ENCODE measurements at regions not wholly inside any gene's neighbourhood (a gene's known extent, or its start where the extent isn't known, plus 50 kb on each side); places are given as distances from the start of the nearest gene placed in this dataset.
A peak's percentile ranks its signal among the peaks of the same experiment; 100 is the strongest.

- no peak for DNase-seq (ENCODE audit: extremely low read depth in 1 of 11, low read depth in 9 of 11, low spot score in 4 of 11)
These were observed 614.4 kb downstream of the CDH11 start for GRCh38 chr16:64507240-64508024.

DNA sequence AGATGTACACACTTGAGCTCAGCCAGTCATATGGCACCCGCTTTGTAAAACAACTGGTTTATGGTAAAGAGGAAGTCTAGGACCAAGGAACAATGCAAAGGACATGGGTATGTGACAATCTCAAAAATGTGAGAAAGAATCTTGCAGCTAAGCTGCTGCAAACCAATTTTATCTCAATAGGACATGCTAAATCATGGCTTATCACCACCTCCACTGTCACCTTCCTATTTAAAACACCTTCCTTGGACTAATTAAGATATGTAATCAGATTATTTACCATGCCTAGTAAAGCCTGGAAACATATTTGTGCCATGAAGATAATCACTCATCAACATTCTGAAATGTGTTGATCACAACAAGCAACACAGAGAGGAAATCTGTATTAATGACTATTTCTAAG is 622.7 kb downstream of the CDH11 start:
- no peak for DNase-seq (ENCODE audit: extremely low read depth in 1 of 11, low read depth in 9 of 11, low spot score in 4 of 11)

- no peak for DNase-seq (ENCODE audit: extremely low read depth in 1 of 11, low read depth in 9 of 11, low spot score in 4 of 11)
These were observed 623.5 kb downstream of the CDH11 start for GRCh38 chr16:64498363-64498762.

DNA sequence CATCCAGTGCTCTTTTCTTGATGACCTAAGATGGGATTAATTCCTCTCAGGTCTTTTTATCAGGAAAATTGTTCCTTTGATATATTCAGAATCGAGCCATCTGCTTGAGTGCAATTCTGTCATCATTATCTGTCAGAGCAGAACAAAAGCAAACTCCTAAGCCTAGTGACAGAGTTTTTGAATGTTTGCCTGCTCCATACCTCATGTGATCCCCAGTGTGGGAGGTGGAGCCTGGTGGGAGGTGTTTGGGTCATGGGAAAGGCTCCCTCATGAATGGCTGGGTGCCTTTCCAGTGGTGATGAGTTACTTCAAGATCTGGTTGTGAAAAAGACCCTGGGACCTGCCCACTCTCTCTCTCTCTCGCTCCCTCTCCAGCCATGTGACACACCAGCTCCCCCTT is 628.2 kb downstream of the CDH11 start:
- no peak for DNase-seq (ENCODE audit: extremely low read depth in 1 of 11, low read depth in 9 of 11, low spot score in 4 of 11)

DNA sequence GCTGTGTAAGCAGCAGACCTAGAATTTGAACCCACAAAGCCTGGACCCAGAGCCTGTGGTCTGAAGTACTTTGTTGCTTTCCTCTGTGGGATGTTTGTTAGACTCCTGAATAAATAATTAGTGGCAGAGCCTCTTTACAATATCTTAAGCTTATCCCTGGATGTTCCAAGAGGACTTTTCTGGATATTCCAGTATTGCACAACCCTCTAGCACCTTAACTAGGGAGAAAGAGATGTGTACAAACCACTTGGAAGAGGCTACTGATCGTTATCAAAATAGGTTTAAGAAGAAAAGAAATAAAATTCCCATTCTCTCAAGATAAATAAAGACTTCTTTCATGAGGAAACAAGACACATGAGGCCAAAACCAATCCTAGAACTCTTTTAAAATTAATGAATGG is 632.4 kb downstream of the CDH11 start:
- DNase-seq (ENCODE audit: extremely low read depth in 1 of 11, low read depth in 9 of 11, low spot score in 4 of 11): no peak

DNA sequence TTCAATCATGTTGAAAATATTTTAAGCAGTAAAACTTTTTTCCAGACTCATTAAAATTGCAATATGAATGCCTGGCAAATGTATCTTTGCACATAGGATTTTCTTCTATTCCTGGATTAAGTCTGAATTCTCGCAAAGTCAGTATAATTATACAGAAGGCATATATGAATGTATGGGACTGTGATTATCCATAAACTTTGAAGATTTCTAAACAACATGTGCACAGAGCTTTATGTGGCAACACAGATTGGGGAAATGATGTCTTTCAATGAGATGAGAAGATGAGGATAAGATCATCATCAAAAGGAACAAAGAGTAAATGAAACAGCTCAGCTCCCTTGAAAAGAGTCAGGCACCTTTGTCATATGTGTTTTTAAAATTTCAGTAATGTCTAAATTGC is 635.3 kb downstream of the CDH11 start:
- no peak for DNase-seq (ENCODE audit: extremely low read depth in 1 of 11, low read depth in 9 of 11, low spot score in 4 of 11)

DNA sequence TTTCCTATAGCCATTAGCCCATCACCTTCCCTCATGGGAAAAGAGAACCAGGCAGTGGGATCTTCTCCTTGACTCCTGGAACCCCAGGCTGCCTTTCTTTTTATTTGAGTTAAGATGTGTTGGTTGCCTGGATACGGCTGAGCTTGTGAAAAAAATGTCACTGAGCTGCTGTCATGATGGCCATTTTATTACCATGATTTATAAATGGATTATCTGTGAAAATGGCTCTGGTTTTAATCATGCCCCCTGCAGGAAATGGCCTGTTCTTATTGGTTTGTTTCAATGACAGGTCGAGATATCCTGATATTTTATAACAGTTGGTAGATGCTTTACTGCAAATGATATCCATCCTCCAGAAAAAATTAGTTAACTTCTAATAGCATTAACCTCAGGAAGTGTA is 640.4 kb downstream of the CDH11 start:
- DNase-seq (ENCODE audit: extremely low read depth in 1 of 11, low read depth in 9 of 11, low spot score in 4 of 11): no peak

GRCh38 chr16:64478252-64478906 is 643.5 kb downstream of the CDH11 start:
- DNase-seq (ENCODE audit: extremely low read depth in 1 of 11, low read depth in 9 of 11, low spot score in 4 of 11): peak in 1 of 11 donors; percentile 9

- DNase-seq (ENCODE audit: extremely low read depth in 1 of 11, low read depth in 9 of 11, low spot score in 4 of 11): no peak
These were observed 646.1 kb downstream of the CDH11 start for GRCh38 chr16:64475627-64476351.

DNA sequence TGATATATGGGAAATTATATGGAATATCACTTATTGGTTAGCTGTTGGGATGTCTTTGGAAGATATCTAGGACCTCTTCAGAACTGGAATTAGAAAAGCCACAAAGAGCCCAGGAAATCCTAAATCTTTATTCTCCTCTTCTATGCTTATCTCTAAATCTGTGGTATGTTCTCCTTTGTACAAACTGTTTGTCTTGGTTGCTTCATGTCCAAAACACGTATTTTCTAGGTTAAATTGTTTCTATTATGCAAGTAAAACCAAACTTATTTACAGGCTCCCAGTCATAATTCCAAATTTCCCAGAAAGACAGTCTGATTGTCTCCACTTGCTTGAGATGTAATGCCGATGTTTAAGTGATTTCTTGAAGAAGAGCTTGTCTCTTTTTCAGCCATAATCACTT is 650.9 kb downstream of the CDH11 start:
- no peak for DNase-seq (ENCODE audit: extremely low read depth in 1 of 11, low read depth in 9 of 11, low spot score in 4 of 11)

DNA sequence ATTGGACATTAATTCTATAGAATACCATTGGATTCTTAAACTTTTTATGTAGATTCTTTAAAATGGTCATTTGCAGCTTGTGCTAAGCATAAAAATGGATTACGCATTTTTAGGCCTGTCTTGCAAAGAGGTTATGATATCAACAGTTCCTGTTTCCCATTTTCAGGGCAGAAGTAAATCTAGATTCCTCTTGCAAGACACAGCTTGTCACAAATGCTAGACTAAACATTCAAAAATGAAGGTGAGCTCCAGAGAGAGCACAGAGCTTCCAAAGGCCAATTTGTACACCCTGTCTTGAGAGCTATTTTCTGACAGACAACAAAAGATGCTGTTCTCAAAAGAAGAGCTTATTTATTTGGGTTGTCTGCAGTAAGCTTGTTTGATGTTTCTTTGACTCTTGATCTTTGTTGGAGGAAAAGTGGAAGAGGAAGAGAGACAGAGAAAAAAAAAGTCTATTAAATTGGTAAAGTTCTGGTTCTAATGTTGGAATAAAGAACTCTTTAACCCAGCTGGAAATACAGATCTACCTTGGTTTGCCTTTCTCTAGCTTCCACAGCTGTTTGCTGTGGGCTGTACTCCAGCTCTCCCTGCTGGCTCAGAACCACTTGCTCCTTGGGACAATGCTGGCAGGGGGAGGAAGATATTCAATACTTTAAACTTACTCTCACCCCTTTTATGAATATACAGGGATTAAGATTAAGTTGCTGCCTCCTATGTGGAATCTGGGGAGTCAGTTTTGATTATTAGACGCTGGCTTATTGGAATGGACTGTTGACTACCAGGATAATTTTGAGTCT is 651.8 kb downstream of the CDH11 start:
- DNase-seq (ENCODE audit: extremely low read depth in 1 of 11, low read depth in 9 of 11, low spot score in 4 of 11): no peak

DNA sequence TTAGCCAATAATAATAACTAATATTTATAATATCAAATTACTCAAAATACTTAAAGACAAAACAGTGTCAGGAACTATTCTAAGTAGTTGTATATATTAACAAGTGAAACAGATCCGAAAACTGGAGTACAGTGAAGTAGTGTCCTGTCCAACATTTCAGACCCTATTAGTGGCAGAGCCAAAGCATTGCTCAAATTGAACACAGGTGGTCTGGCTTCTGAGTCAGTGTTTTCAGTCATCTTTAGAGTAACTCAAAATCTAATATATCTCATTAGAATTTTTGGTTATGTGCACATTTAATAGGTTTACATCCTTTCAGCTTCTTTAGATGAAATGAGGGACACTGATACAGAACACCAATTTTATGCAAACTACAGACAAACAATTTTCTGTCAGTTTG is 652.5 kb downstream of the CDH11 start:
- DNase-seq (ENCODE audit: extremely low read depth in 1 of 11, low read depth in 9 of 11, low spot score in 4 of 11): no peak

- no peak for DNase-seq (ENCODE audit: extremely low read depth in 1 of 11, low read depth in 9 of 11, low spot score in 4 of 11)
These were observed 653.3 kb downstream of the CDH11 start for GRCh38 chr16:64468515-64469090.

DNA sequence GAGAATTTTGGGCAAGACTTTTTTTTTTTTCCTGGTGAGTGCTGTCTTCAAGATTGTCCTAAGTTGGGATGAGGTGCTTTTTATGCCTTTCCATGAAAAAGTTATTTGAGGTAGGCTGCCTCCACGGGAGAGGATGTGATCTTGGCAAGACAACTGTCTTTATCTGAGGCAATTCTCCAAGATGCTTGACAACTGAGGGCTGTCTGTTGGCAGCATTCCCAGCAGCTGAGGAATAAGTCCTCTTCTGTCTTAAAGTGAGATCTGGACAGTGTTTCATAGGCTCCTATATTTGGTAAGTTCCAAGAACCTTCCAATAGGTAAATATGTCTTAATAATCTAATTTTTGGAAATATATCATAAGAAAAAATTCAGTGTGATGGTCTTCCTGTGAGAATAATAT is 662.0 kb downstream of the CDH11 start:
- DNase-seq (ENCODE audit: extremely low read depth in 1 of 11, low read depth in 9 of 11, low spot score in 4 of 11): no peak

DNA sequence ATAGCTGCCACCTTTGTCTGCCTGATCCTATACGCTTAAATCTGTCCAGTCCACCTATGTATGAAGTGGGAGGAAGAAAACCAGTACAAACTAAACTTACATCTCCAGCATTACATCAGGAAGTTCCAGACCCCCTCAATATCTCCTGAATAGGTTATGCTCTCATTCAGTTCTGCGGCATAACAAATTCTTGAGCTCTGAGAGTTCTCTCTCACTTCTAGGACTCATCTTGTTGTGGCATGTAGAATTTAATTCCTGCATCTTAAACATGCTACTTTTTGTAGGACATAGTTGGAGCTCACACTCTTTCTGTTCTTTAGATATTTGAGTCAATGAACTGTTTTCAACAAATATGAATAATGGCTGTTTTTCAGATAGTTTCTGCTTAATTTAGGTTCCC is 662.5 kb downstream of the CDH11 start:
- no peak for DNase-seq (ENCODE audit: extremely low read depth in 1 of 11, low read depth in 9 of 11, low spot score in 4 of 11)

GRCh38 chr16:64455275-64455674 is 666.6 kb downstream of the CDH11 start:
- DNase-seq (ENCODE audit: extremely low read depth in 1 of 11, low read depth in 9 of 11, low spot score in 4 of 11): no peak

- no peak for DNase-seq (ENCODE audit: extremely low read depth in 1 of 11, low read depth in 9 of 11, low spot score in 4 of 11)
These were observed 668.2 kb downstream of the CDH11 start for GRCh38 chr16:64453646-64454045.

- no peak for DNase-seq (ENCODE audit: extremely low read depth in 1 of 11, low read depth in 9 of 11, low spot score in 4 of 11)
These were observed 669.4 kb downstream of the CDH11 start for GRCh38 chr16:64452446-64452845.

DNA sequence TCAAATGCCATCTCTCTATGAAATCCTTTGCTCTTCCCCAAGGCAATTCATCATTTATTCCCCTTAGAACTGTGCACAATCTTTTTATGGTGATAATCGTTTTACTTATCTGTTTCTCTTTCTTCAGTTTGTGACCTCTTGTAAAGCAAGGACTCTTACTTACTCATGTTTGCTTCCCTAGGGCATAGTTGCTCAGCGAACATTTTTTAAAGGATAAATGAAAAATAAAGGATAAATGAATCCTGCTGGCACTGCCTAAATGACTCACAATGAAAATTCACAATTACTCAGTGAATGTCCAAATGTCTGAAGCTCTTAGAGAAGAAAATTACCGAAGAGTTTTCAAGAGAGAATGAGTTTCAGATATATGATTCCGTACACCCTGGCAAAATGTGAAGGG is 671.7 kb downstream of the CDH11 start:
- no peak for DNase-seq (ENCODE audit: extremely low read depth in 1 of 11, low read depth in 9 of 11, low spot score in 4 of 11)
